ENCODE measurements at regions not wholly inside any gene's neighbourhood (a gene's known extent, or its start where the extent isn't known, plus 50 kb on each side); places are given as distances from the start of the nearest gene placed in this dataset.

DNA sequence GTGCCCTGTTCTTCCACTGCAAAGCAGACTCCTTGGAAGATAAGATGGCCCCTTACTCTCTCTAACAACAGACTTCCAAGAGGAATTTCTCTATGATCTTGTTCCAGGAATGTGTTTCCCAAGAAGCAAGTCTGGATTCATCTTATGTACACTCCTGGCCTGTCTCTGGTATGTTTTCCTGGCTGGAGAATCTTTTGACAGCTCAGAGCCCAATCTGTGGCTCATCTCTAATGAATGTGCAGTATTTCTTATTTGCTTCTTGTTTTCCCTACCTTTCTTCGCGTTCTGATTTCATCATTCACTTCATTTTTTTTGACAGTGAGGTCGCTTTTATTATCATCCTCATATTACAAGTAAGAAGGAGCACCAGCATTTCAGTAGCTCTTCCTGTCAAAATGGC lies 53.0 kb upstream of the PITRM1 start:
- no peak overlapping the region for H3K4me3 ChIP-seq (ENCODE audit: insufficient read depth, low read depth, low read length)
- H3K14ac ChIP-seq (replicated peaks; ENCODE audit: low read depth, low read length), result 0 out of 2 replicates have a peak overlapping the region, but pooled peaks have one; percentile 30
- H3K23ac ChIP-seq (ENCODE audit: low read depth, low read length), result no peak overlapping the region
- H3K4me2 ChIP-seq (ENCODE audit: low read depth, low read length), result peak overlapping the region; percentile 22; the same call in 1 of the 2 replicates
- no peaks in the 10 kb centered on the region for H3K27me3 ChIP-seq (ENCODE audit: control insufficient read depth, insufficient read depth, low read length)
- ChIA-PET CTCF (interaction anchor here (0.6 kb wide), 1 partner anchor 163 kb away, joined by 3 read pairs; no protein-coding TSS in a partner anchor), POLR2A (ENCODE audit: unreplicated experiment) (interaction anchor here (0.6 kb wide), 1 partner anchor 23 kb away, joined by 9 read pairs; no protein-coding TSS in a partner anchor)
- no peaks in the 10 kb centered on the region for H3K79me1 ChIP-seq (ENCODE audit: low read depth in 1 of 2, low read length in 2 of 2)
- WGBS, 2 experiments (ENCODE audit: extremely low coverage in 2 of 2, insufficient read length in 1 of 2), result no CpG with 5 or more reads among the region's 3 CpGs
- no TSS peak for BruUV-seq (replicated peaks)
- ATAC-seq (ENCODE audit: low read depth), result peak; percentile 54
- H2BK15ac ChIP-seq (ENCODE audit: low read depth, low read length), result peak overlapping the region; percentile 15; the same call in 1 of the 3 replicates
- no peak overlapping the region; the same call in 1 of the 2 replicates for H2BK20ac ChIP-seq (ENCODE audit: low read depth, low read length)
- no peak overlapping the region for H2AK9ac ChIP-seq (replicated peaks; ENCODE audit: low read depth, low read length, poor library complexity)
- H4K20me1 ChIP-seq (ENCODE audit: insufficient read depth, low read length), result no peaks in the 10 kb centered on the region
- intact Hi-C loops (cut with micrococcal nuclease) (no loop called here), in situ Hi-C loops (cut with MboI; ENCODE audit: low sequenced_read_pairs) (loop anchor here (10.0 kb wide), 1 partner anchor 549 kb away; no protein-coding TSS in a partner anchor), dilution Hi-C loops (cut with HindIII; ENCODE audit: low sequenced_read_pairs, unreplicated experiment) (no loop called here)
- no peak overlapping the region for H3K56ac ChIP-seq (ENCODE audit: extremely low read depth, insufficient read depth, low read length)
- no peak overlapping the region for H3K9ac ChIP-seq (ENCODE audit: low read depth, low read length)
- H2BK5ac ChIP-seq (ENCODE audit: low read depth, low read length, poor library complexity, severe bottlenecking), result peak overlapping the region; percentile 45
- H4K91ac ChIP-seq (ENCODE audit: insufficient read depth, low read depth, low read length), result no peak overlapping the region
- no peaks in the 10 kb centered on the region for H3K36me3 ChIP-seq (ENCODE audit: control insufficient read depth, insufficient read depth, low read length)
- H3K18ac ChIP-seq (ENCODE audit: low read depth, low read length), result no peak overlapping the region; the same call in 1 of the 2 replicates
- no peak overlapping the region for H3K27ac ChIP-seq (ENCODE audit: insufficient read depth, low read length)
- no peak overlapping the region for H4K8ac ChIP-seq (ENCODE audit: low read depth in 2 of 2, low read length in 2 of 2)
- peaks cover 12% of the 10 kb centered on the region for H3K9me1 ChIP-seq (ENCODE audit: insufficient read depth, low read length)
- 0 out of 2 replicates have a peak overlapping the region, but pooled peaks have one; percentile 33 for H2BK120ac ChIP-seq (ENCODE audit: low read depth, low read length)
- H3K4me1 ChIP-seq (ENCODE audit: control insufficient read depth, insufficient read depth, low read length), result peaks cover 11% of the 10 kb centered on the region
- peak; percentile 38; the same call in 1 of the 2 replicates for TF ChIP-seq CEBPB (IDR thresholded peaks at IDR 0.05; ENCODE audit: low read depth, low read length)
- no peak for TF ChIP-seq FOS (IDR thresholded peaks at IDR 0.05; ENCODE audit: low read depth, low read length)
- TF ChIP-seq RAD21 (IDR thresholded peaks at IDR 0.05; ENCODE audit: low read length), result no peak
- no peak for TF ChIP-seq SMC3 (IDR thresholded peaks at IDR 0.05; ENCODE audit: low read depth, low read length)
- TF ChIP-seq MAZ (IDR thresholded peaks at IDR 0.05; ENCODE audit: borderline replicate concordance, low read depth, low read length), result no peak
- no peak for TF ChIP-seq RFX5 (IDR thresholded peaks at IDR 0.05; ENCODE audit: low read depth, low read length)
- H2AK5ac ChIP-seq (ENCODE audit: low read depth, low read length), result no peak overlapping the region
- H3K4ac ChIP-seq (ENCODE audit: low read depth, low read length), result no peak overlapping the region; the same call in 1 of the 2 replicates
- no peak overlapping the region for H4K5ac ChIP-seq (ENCODE audit: low read depth, low read length)
- DNase-seq, result peak; percentile 69
- H2AFZ ChIP-seq (replicated peaks; ENCODE audit: low read length, poor library complexity), result no peak overlapping the region
- no peaks in the 10 kb centered on the region for H3K9me3 ChIP-seq (ENCODE audit: control insufficient read depth, insufficient read depth, low read length)
